Mucosa of stomach (tissue), 1 donor: ENCODE measurements at regions not wholly inside any gene's neighbourhood (a gene's known extent, or its start where the extent isn't known, plus 50 kb on each side); places are given as distances from the start of the nearest gene placed in this dataset.

Experiments
- H3K27me3 ChIP-seq: one replicate; pipeline ENCODE4 v1.7.0; 2013; ENCODE audit warnings: mild to moderate bottlenecking, low read length; ENCODE audit not compliant: control insufficient read depth, insufficient read depth
- H3K36me3 ChIP-seq: one replicate; pipeline ENCODE4 v1.7.0; 2013; ENCODE audit warnings: low read length; ENCODE audit not compliant: control insufficient read depth, insufficient read depth
- H3K4me1 ChIP-seq: one replicate; pipeline ENCODE4 v1.7.0; 2013; ENCODE audit warnings: mild to moderate bottlenecking, low read length; ENCODE audit not compliant: control insufficient read depth, insufficient read depth
- H3K4me3 ChIP-seq: one replicate; pipeline ENCODE4 v1.7.0; 2013; ENCODE audit warnings: low read length
- H3K9ac ChIP-seq: one replicate; pipeline ENCODE4 v1.7.0; 2013; ENCODE audit warnings: mild to moderate bottlenecking, low read length, moderate library complexity
- H3K9me3 ChIP-seq: one replicate; pipeline ENCODE4 v1.7.0; 2013; ENCODE audit warnings: mild to moderate bottlenecking, low read length, moderate library complexity; ENCODE audit not compliant: control insufficient read depth
- donor health status: Pancreatic carcinoma.

DNA sequence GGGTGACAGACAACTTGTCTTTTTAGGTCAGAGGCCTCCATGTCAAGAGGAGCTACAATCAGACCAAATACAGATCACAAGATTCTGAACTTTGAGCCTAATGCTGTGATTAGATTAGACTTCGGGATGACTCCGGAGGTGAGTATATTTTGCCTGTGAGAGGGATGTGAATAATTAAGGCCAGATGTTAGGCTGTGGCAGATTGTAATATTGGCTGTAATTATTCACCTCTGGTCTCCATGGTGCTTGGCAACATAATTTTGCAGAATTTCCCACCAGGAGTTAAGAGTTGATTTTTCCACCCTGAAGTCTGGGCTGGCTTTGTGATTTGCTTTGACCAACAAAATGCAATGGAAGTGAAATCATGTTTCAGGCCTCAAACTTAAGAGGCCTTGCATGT, 108.2 kb upstream of the CWC22 start:
- no peaks in the 10 kb centered on the region for H3K4me1 ChIP-seq
- no peak overlapping the region for H3K9ac ChIP-seq

DNA sequence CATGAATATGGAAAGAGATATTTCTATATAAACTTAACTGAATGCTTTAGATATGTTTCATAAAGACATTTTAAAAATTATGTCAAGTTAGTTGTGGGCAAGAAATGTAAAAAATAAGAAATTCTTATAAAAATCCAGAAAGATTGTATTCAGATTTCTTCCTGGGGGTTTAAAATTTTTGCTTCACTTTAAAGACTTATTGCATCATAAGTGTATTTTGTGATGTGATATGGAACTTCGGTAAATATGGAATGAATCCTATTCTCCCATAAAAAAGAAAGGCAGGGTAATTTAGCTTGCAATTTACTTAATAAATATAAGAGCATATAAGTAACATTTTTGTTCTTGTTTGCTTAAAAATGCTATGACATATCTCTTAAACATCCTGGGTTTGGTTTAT, 104.8 kb upstream of the CWC22 start:
- H3K9me3 ChIP-seq, result no peaks in the 10 kb centered on the region
- H3K36me3 ChIP-seq, result no peaks in the 10 kb centered on the region
- H3K4me3 ChIP-seq, result no peak overlapping the region
- peaks cover 20% of the 10 kb centered on the region for H3K27me3 ChIP-seq
- no peak overlapping the region for H3K9ac ChIP-seq
- H3K4me1 ChIP-seq, result no peaks in the 10 kb centered on the region

More for the DNA sequence above, 108.2 kb upstream of the CWC22 start:
- Histone ChIP-seq H3K36me3 (no peaks in the 10 kb centered on the region), H3K9me3 (no peaks in the 10 kb centered on the region), H3K27me3 (peaks cover 30% of the 10 kb centered on the region), H3K4me3 (no peak overlapping the region)

DNA sequence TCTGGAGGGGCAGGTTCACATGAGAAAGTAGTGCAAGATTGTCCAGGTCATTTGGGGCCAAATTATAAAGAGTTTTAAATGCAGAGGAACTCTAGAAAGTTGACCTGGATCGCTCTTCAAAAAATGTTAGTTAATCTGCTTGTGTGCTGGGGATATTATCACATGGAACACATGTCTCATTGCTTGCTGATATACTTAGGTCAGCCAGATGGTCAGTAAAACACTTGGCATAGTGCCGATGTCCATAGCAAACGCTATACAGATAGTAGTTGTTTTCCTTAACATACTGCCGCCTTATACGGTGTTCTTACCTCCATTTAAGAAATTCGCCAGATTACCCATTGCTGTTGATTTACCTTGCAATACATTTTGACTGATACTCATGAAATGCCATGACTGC, 103.4 kb upstream of the CWC22 start:
- H3K9me3 ChIP-seq, result no peaks in the 10 kb centered on the region
- no peak overlapping the region for H3K4me3 ChIP-seq
- no peaks in the 10 kb centered on the region for H3K4me1 ChIP-seq
- peaks cover 14% of the 10 kb centered on the region for H3K27me3 ChIP-seq
- no peak overlapping the region for H3K9ac ChIP-seq
- no peaks in the 10 kb centered on the region for H3K36me3 ChIP-seq

- no peak overlapping the region for H3K9ac ChIP-seq
- H3K4me1 ChIP-seq, result no peaks in the 10 kb centered on the region
- H3K27me3 ChIP-seq, result no peaks in the 10 kb centered on the region
- H3K9me3 ChIP-seq, result no peaks in the 10 kb centered on the region
- H3K4me3 ChIP-seq, result no peak overlapping the region
- H3K36me3 ChIP-seq, result no peaks in the 10 kb centered on the region
Observed at GRCh38 chr2:180101846-180102245, 94.7 kb upstream of the CWC22 start.

DNA sequence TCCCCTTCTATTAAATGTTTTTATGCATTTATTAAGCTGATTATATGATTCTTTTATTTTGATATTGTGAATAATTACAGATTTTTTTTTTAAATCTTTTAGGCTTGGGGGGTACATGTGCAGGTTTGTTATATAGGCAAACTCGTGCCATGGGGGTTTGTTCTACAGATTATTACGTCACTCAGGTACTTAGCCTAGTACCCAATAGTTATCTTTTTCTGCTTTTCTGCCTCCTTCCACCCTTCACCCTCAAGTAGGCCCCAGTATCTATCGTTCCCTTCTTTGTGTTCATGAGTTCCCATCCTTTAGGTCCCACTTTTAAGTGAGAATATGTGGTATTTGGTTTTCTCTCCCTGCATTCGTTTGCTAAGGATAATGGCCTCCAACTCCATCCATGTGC, 92.2 kb upstream of the CWC22 start:
- Histone ChIP-seq H3K36me3 (no peaks in the 10 kb centered on the region), H3K4me1 (no peaks in the 10 kb centered on the region), H3K27me3 (no peaks in the 10 kb centered on the region), H3K4me3 (no peak overlapping the region), H3K9ac (no peak overlapping the region), H3K9me3 (no peaks in the 10 kb centered on the region)

DNA sequence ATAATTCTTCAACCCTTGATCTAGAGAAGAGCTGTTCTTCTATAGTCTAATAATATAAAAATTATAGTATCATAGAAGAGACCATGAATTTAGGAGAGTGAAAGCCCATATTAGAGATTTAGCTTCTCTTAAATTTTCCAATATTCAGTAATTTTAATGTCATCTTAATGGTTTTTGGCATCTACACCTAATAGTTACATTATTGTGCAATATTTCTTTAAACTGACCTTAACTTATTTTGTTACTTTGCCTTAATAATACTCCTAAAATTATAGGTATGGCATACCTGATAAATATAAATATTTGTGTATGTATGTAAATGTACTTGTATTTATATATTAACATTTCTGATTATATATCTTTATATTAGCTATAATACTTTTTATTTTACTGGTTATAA, 78.0 kb upstream of the CWC22 start:
- no peaks in the 10 kb centered on the region for H3K4me1 ChIP-seq
- no peak overlapping the region for H3K9ac ChIP-seq

DNA sequence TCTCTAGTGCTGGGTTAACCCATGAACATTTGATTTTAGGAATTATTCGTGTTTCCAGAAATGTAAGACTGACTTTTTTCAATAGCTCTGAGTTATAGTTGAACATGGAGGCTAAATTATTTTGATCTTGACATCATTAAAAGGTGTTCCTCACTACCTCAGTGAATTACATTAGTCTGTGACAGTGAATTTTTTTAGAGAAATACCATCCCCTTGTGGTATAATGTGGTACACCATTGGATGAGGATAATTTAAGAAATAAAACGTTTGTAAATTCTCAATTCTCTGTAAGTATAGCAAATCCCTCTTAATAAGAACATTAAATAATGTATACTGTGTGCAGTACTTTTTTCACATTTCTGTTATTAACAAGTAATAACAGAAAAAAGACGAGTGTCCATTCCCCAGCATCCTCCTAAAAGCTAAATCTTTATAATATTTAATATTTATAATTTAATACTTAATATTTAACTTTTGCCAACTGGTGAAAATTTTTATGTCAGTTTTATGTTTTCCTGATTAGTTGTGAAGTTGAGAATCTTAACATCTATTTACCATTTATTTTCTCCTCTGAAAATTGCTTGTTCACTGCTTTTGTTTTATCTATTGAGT, 70.3 kb upstream of the CWC22 start:
- H3K4me3 ChIP-seq, result no peak overlapping the region
- H3K9me3 ChIP-seq, result no peaks in the 10 kb centered on the region
- no peaks in the 10 kb centered on the region for H3K4me1 ChIP-seq
- H3K36me3 ChIP-seq, result no peaks in the 10 kb centered on the region
- no peak overlapping the region for H3K9ac ChIP-seq
- no peaks in the 10 kb centered on the region for H3K27me3 ChIP-seq

More for the DNA sequence above, 78.0 kb upstream of the CWC22 start:
- H3K36me3 ChIP-seq, result no peaks in the 10 kb centered on the region
- no peak overlapping the region for H3K4me3 ChIP-seq
- H3K27me3 ChIP-seq, result no peaks in the 10 kb centered on the region
- H3K9me3 ChIP-seq, result no peaks in the 10 kb centered on the region

GRCh38 chr2:180075870-180076269, 68.8 kb upstream of the CWC22 start:
- no peaks in the 10 kb centered on the region for H3K9me3 ChIP-seq
- no peak overlapping the region for H3K9ac ChIP-seq
- H3K4me1 ChIP-seq, result no peaks in the 10 kb centered on the region
- no peaks in the 10 kb centered on the region for H3K27me3 ChIP-seq
- no peaks in the 10 kb centered on the region for H3K36me3 ChIP-seq
- no peak overlapping the region for H3K4me3 ChIP-seq

- H3K27me3 ChIP-seq, result no peaks in the 10 kb centered on the region
- H3K36me3 ChIP-seq, result no peaks in the 10 kb centered on the region
- no peak overlapping the region for H3K9ac ChIP-seq
- H3K4me3 ChIP-seq, result no peak overlapping the region
- H3K9me3 ChIP-seq, result no peaks in the 10 kb centered on the region
- no peaks in the 10 kb centered on the region for H3K4me1 ChIP-seq
Observed at GRCh38 chr2:180071797-180072196, 64.7 kb upstream of the CWC22 start.

DNA sequence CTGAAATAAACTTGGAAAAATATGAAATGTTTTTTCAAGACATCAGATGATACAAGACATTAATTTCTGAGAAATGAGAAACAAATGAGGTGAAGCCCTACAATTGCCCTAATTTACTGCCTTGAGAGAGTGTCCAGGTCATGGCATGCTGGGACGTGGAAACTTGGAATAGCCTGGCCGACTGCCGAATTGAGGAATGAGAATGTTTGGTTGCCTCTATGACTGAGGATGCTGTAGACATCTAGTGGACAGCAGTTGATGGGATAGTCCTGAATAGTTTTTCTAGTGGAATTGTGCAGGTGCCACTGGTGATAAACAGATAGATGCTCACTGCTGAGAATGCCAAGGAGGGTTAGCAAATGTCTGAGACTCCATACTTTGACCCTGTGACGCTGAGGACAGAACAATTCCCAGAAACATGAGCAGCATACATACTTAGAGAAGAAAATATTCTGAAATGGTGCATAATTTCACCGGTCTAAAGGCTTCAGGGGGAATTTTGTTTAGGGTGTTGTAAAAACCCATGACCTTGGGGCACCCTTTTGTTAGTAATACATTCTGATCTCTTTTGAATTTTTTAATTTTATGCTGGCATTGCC, 56.5 kb upstream of the CWC22 start:
- Histone ChIP-seq H3K9ac (no peak overlapping the region), H3K4me3 (no peak overlapping the region), H3K27me3 (no peaks in the 10 kb centered on the region), H3K36me3 (no peaks in the 10 kb centered on the region), H3K9me3 (no peaks in the 10 kb centered on the region), H3K4me1 (no peaks in the 10 kb centered on the region)

DNA sequence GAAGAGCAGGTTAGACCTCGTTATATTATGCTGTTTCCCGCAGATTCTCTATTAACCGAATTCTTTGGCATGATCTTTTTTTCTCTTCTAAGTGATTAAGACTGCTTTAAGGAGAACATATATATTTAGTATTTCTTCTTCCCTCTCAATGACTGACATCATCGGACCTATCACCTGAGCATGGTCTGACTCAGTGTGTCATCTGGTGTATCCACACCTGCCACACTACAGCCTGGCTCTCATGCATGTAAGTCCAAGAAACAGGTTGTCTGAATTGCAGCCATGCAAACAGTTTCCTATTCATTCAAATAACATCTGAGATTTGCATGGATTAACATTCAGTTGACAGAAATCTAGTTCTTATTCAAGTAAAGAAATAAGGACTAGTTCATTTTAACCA, 55.1 kb upstream of the CWC22 start:
- H3K4me1 ChIP-seq, result no peaks in the 10 kb centered on the region
- no peaks in the 10 kb centered on the region for H3K36me3 ChIP-seq
- no peak overlapping the region for H3K9ac ChIP-seq
- no peaks in the 10 kb centered on the region for H3K9me3 ChIP-seq
- no peaks in the 10 kb centered on the region for H3K27me3 ChIP-seq
- H3K4me3 ChIP-seq, result no peak overlapping the region

- H3K9me3 ChIP-seq, result no peaks in the 10 kb centered on the region
- H3K4me3 ChIP-seq, result no peak overlapping the region
- H3K36me3 ChIP-seq, result no peaks in the 10 kb centered on the region
- no peaks in the 10 kb centered on the region for H3K27me3 ChIP-seq
- no peak overlapping the region for H3K9ac ChIP-seq
- H3K4me1 ChIP-seq, result no peaks in the 10 kb centered on the region
Observed at GRCh38 chr2:180061546-180061945, 54.4 kb upstream of the CWC22 start.

DNA sequence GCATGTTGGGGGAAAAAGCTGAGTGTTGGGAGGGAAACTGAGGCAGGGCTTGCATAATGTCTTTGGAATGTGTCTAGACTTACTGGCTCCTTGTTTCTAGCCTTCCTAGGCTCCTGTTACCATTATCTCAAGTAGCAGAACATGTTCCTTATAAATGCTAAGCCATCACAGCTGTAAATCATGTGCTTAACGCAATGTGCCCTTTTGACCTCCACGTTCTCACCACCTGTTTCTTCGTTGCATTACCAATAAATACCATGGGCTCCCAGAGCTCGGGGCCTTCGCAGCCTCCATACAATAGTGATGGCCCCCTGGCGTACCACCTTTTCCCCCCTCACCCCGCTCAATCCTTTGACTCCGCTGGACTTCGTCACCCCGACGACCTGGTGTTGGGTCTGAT, 54.0 kb upstream of the CWC22 start:
- Histone ChIP-seq H3K4me1 (no peaks in the 10 kb centered on the region), H3K27me3 (no peaks in the 10 kb centered on the region), H3K36me3 (no peaks in the 10 kb centered on the region), H3K4me3 (no peak overlapping the region), H3K9me3 (no peaks in the 10 kb centered on the region), H3K9ac (no peak overlapping the region)
